Spleen (tissue), 11 donors: ENCODE measurements at regions not wholly inside any gene's neighbourhood (a gene's known extent, or its start where the extent isn't known, plus 50 kb on each side); places are given as distances from the start of the nearest gene placed in this dataset.
A peak's percentile ranks its signal among the peaks of the same experiment; 100 is the strongest.

Experiments used
- DNase-seq: peaks from one replicate; pipeline ENCODE4 v3.0.0-alpha.2; 2020
- H3K27ac ChIP-seq, 8 donors: fragments of 200-600 bp; sonication (generic) in 7 of 8; 1 replicate in 4 of 8; 2 replicates in 4 of 8; pipeline versions ENCODE4 v1.5.0 to v1.8.0; 2016 to 2021; ENCODE audit warnings: inconsistent platforms in 4 of 8, mild to moderate bottlenecking in 4 of 8, moderate library complexity in 1 of 8
- H3K27me3 ChIP-seq, 7 donors: fragments of 200-600 bp; sonication (generic) in 6 of 7; replicated peaks in 1 of 7; 1 replicate in 4 of 7; 2 replicates in 3 of 7; pipeline versions ENCODE4 v1.5.0 to v1.8.0; 2016 to 2021; ENCODE audit warnings: inconsistent platforms in 3 of 7, mild to moderate bottlenecking in 1 of 7
- H3K36me3 ChIP-seq, 6 donors: fragments of 200-600 bp; sonication (generic) in 5 of 6; 1 replicate in 4 of 6; 2 replicates in 2 of 6; pipeline versions ENCODE4 v1.5.0 to v1.8.0; 2016 to 2021; ENCODE audit warnings: inconsistent platforms in 2 of 6
- H3K4me1 ChIP-seq, 6 donors: fragments of 200-600 bp; sonication (generic) in 5 of 6; 1 replicate in 3 of 6; 2 replicates in 3 of 6; pipeline versions ENCODE4 v1.5.0 to v1.8.0; 2016 to 2021; ENCODE audit warnings: inconsistent platforms in 3 of 6
- H3K4me3 ChIP-seq, 8 donors: fragments of 200-600 bp; sonication (generic) in 7 of 8; 1 replicate in 4 of 8; 2 replicates in 4 of 8; pipeline versions ENCODE4 v1.5.0 to v1.8.0; 2016 to 2021; ENCODE audit warnings: inconsistent platforms in 4 of 8, mild to moderate bottlenecking in 4 of 8, moderate library complexity in 2 of 8
- H3K9me3 ChIP-seq, 8 donors: fragments of 200-600 bp; sonication (generic) in 7 of 8; 1 replicate in 4 of 8; 2 replicates in 4 of 8; pipeline versions ENCODE4 v1.5.0 to v1.8.0; 2016 to 2021; ENCODE audit warnings: inconsistent platforms in 4 of 8
- POLR2A ChIP-seq, 3 donors: fragments of 450-650 bp; IDR thresholded peaks; one replicate each; pipeline ENCODE4 v1.5.1; 2017; ENCODE audit warnings: antibody characterized with exemption in 3 of 3, mild to moderate bottlenecking in 1 of 3
- POLR2AphosphoS5 ChIP-seq, 3 donors: sonication (generic); formaldehyde crosslinking; IDR thresholded peaks; one replicate each; pipeline ENCODE4 v1.5.1; 2017; ENCODE audit warnings: antibody characterized with exemption in 3 of 3
- WGBS, 5 donors: extraction: QIAGEN DNeasy Blood & Tissue Kit in 3 of 5; methylation state at CpG; one replicate each; pipeline versions ENCODE4 v1.1.5 to v1.1.7; 2013 to 2018; 5-methylcytosine and 5-hydroxymethylcytosine counted together
- intact Hi-C: fragments of 100-400 bp; cut with DNase I; formaldehyde crosslinking; loops from one replicate; pipeline ENCODE4 v1.15.0; 2023; ENCODE audit warnings: low total_unique reads
- TF ChIP-seq, protein P1 (sequence below), 11 experiments: fragments of 200-600 bp in 7 of 11; fragments of 450-650 bp in 4 of 11; sonication (generic) in 4 of 11; IDR thresholded peaks in 8 of 11; conservative IDR thresholded peaks in 3 of 11; 1 replicate in 7 of 11; 2 replicates in 4 of 11; pipeline versions ENCODE4 v1.4.0 to v1.8.0; 2016 to 2021; ENCODE audit warnings: antibody characterized with exemption in 11 of 11, inconsistent platforms in 4 of 11, mild to moderate bottlenecking in 1 of 11
- donor health status: healthy with polysubstance abuse.
- donor health status: DM: no; HTN: no; CAD: no; lungs with moderate emphysema.
- donor health status: DM: no; HTN: no; CAD: no.
- donor health status: Bipolar disorder and iron deficiency.
- donor health status: healthy.
- donor health status: DM: no; HTN: no; CAD: no.
- donor health status: DM: yes; HTN: yes; CAD: no.

DNA sequence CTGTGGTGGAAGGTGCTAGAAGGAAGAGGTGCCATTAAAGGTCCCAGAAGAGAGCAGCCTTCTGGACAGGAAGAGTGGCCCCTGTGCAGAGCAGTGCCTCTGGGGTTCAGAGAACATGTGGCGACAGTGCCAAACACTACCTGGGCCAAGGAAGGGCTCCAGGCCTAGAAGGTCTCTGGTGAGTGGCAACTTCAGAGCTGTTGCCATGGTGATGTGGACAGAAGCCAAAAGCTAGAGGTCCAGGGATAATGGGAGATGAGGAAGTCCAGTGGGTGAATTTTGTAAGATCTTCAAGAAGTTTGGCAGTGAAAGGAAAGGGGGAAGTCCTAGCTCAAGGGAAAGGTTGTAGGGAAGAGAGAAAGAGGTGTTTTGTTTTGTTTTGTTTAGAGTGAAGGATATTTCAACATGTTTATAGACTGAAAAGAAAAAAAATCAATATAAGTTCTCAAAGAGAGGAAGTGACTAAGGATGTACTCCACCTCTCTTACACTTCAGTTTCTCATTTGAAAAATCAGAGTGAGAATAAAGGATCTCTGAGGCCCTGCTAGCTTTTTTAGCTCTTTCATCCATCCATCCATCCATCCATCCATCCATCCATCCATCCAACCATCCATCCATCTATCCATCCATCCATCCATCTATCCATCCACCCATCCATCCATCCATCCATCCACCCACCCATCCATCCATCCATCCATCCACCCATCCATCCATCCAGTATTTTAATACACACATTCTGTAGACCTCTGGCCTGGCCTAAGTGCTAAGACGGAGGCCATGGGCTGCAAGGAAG lies 77.1 kb upstream of the DUSP5 start:
- WGBS, 5 donors = 88 to 92% (median 91%) methylated on average over 2 of the region's 2 CpGs
- Histone ChIP-seq H3K9me3 (no peaks in the 10 kb centered on the region), H3K4me3 (no peak overlapping the region), H3K27me3 (no peaks in the 10 kb centered on the region), H3K4me1 (peaks cover under 1 to 53% (median 24%) of the 10 kb centered on the region in 6 donors), H3K27ac (no peak overlapping the region), H3K36me3 (no peaks in the 10 kb centered on the region)
- intact Hi-C loops = no loop called here
- DNase-seq = no peak
- no peak for TF ChIP-seq POLR2A (IDR thresholded peaks at IDR 0.05)

DNA sequence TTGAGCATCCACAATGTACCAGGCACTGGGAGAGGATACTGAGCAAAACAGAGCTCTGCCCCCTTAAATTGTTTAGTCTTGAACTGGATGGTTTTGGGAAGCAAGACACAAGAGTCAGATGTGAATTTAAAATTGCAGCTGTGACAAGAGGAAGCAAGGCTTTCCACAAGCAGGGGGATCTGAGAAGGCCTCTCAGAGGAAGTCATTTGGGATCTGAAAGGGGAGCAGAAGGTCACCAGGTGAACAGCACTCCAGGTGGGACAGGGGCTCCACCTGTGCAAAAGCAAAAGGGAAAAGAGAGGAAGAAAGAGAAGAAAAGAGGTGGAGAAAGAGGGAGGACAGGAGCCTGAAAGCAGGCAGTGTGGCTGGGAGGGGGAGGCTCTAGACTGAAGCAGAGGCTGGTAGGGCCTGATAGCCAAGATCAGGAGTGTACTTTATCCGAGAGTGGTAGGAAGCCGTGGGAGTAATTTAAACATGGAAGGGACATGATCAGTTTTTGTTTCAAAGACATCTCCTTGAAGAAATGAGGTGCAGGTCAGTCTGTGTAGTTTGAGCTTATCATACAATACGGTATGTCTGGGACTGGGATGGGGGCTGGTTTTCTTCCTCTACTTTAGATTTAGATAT lies 76.1 kb upstream of the DUSP5 start:
- Histone ChIP-seq H3K36me3 (no peaks in the 10 kb centered on the region), H3K4me1 (peaks cover 0 to 44% (median 20%) of the 10 kb centered on the region in 6 donors), H3K9me3 (no peaks in the 10 kb centered on the region), H3K4me3 (no peak overlapping the region), H3K27ac (no peak overlapping the region), H3K27me3 (no peaks in the 10 kb centered on the region)
- 64 to 81% (median 69%) methylated on average over 3 of the region's 3 CpGs for WGBS, 5 donors
- intact Hi-C loops = no loop called here
- no peak for DNase-seq
- TF ChIP-seq POLR2AphosphoS5 (IDR thresholded peaks at IDR 0.05) (no peak), POLR2A (IDR thresholded peaks at IDR 0.05) (no peak)
- TF ChIP-seq, protein P1, sequence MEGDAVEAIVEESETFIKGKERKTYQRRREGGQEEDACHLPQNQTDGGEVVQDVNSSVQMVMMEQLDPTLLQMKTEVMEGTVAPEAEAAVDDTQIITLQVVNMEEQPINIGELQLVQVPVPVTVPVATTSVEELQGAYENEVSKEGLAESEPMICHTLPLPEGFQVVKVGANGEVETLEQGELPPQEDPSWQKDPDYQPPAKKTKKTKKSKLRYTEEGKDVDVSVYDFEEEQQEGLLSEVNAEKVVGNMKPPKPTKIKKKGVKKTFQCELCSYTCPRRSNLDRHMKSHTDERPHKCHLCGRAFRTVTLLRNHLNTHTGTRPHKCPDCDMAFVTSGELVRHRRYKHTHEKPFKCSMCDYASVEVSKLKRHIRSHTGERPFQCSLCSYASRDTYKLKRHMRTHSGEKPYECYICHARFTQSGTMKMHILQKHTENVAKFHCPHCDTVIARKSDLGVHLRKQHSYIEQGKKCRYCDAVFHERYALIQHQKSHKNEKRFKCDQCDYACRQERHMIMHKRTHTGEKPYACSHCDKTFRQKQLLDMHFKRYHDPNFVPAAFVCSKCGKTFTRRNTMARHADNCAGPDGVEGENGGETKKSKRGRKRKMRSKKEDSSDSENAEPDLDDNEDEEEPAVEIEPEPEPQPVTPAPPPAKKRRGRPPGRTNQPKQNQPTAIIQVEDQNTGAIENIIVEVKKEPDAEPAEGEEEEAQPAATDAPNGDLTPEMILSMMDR (IDR thresholded peaks at IDR 0.05 in 8 of 11, conservative IDR thresholded peaks at IDR 0.05 in 3 of 11) = no peak

DNA sequence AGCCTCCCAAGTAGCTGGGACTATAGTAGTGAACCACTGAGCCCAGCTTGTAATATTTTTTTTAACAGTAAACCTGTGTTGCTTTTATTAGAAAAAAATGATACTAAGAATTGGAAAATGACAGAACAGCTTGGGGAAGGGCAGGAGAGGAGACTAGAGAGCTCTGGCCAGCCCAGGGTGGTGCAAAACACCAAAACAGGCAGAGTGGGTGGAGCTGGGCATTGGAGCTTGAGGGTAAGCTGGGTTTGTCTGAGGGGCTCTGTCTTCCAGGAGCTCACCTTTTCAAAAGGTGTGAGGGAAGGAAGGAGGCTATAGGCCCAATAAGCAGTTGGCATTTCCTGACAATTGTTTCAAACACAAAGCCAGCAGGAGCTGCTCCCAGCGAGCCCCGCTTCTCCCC lies 75.2 kb upstream of the DUSP5 start:
- no peak for TF ChIP-seq POLR2AphosphoS5 (IDR thresholded peaks at IDR 0.05)
- intact Hi-C loops = no loop called here
- Histone ChIP-seq H3K4me1 (peaks cover 0 to 48% (median 20%) of the 10 kb centered on the region in 6 donors), H3K36me3 (no peaks in the 10 kb centered on the region), H3K27me3 (no peaks in the 10 kb centered on the region), H3K9me3 (no peaks in the 10 kb centered on the region), H3K27ac (no peak overlapping the region), H3K4me3 (no peak overlapping the region)
- 76 to 95% (median 92%) methylated on average over 2 of the region's 2 CpGs for WGBS, 5 donors
- no peak for DNase-seq

DNA sequence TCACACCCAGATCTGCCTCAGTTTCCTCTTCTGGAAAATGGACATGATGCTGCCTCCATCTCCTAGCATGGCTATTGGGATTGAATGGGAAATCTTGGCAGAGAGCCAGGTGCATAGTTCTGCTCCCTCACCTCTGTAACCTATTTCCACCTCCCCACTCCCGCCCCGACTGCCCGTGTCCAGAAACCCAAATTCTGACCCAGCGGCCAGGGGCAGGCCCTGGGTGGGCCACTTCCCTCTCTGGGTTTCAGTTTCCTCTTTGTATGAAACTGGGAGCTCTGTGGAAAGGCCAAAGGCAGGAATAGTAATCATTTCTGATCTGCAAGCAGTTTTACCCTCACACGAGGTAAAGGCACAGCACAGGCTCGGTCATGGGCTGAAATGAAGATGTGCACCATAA lies 74.1 kb upstream of the DUSP5 start:
- 39 to 68% (median 45%) methylated on average over 5 to 6 of the region's 6 CpGs for WGBS, 5 donors
- no peak for DNase-seq
- TF ChIP-seq, protein P1 (IDR thresholded peaks at IDR 0.05 in 8 of 11, conservative IDR thresholded peaks at IDR 0.05 in 3 of 11) = no peak
- no peak for TF ChIP-seq POLR2A (IDR thresholded peaks at IDR 0.05)
- TF ChIP-seq POLR2AphosphoS5 (IDR thresholded peaks at IDR 0.05) = no peak
- peaks cover 0 to 48% (median 20%) of the 10 kb centered on the region in 6 donors for H3K4me1 ChIP-seq
- H3K27ac ChIP-seq = peak overlapping the region in 1 of 8 donors; percentile 23
- H3K27me3 ChIP-seq = no peaks in the 10 kb centered on the region
- H3K9me3 ChIP-seq = no peaks in the 10 kb centered on the region
- intact Hi-C loops = no loop called here
- H3K4me3 ChIP-seq = no peak overlapping the region
- no peaks in the 10 kb centered on the region for H3K36me3 ChIP-seq

DNA sequence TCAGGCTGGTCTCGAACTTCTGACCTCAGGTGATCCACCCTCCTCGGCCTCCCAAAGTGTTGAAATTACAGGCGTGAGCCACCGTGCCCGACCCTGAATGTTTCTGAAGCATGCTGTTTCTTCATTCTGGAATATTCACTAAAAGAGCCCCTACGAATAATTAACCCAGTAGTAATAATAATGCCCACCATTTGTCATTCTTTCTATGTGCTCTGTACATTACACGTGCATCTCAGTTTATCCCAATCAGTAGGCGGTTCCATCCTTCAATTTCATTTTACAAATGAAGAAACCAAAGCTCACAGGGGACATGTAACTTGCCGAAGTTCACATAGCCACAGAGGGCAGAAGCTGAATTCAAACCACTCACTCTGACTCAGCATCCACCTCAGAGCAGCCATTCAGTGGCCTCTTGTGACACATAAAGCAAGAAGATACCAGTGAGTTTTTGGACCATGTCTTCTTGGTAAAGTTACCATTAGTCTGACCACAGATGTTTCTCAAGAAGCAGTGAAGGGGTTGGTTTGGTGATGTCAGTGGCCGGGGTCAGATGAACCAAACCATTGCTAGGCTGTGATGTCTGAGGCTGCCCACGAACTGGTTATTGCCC lies 71.9 kb upstream of the DUSP5 start:
- H3K27me3 ChIP-seq = no peaks in the 10 kb centered on the region
- no peak for DNase-seq
- peaks cover 0 to 40% (median 16%) of the 10 kb centered on the region in 6 donors for H3K4me1 ChIP-seq
- WGBS, 5 donors = 62 to 83% (median 68%) methylated on average over 11 of the region's 11 CpGs
- intact Hi-C loops = no loop called here
- TF ChIP-seq POLR2AphosphoS5 (IDR thresholded peaks at IDR 0.05) = no peak
- TF ChIP-seq POLR2A (IDR thresholded peaks at IDR 0.05) = no peak
- TF ChIP-seq, protein P1 (IDR thresholded peaks at IDR 0.05 in 8 of 11, conservative IDR thresholded peaks at IDR 0.05 in 3 of 11) = no peak
- peak overlapping the region in 5 of 8 donors; percentile 24 to 70 (median 47) for H3K27ac ChIP-seq
- no peaks in the 10 kb centered on the region for H3K36me3 ChIP-seq
- no peaks in the 10 kb centered on the region for H3K9me3 ChIP-seq
- H3K4me3 ChIP-seq = no peak overlapping the region
